Prostate gland (tissue), 2 donors: ENCODE measurements at regions not wholly inside any gene's neighbourhood (a gene's known extent, or its start where the extent isn't known, plus 50 kb on each side); places are given as distances from the start of the nearest gene placed in this dataset.

Source experiments
- POLR2A ChIP-seq: fragments of 450-650 bp; IDR thresholded peaks from one replicate; pipeline ENCODE4 v1.6.1; 2016; ENCODE audit warnings: antibody characterized with exemption, mild to moderate bottlenecking
- TF ChIP-seq, protein P1 (sequence below), 4 experiments: fragments of 200-600 bp in 2 of 4; fragments of 450-650 bp in 2 of 4; sonication (generic) in 2 of 4; IDR thresholded peaks; 1 replicate in 3 of 4; 2 replicates in 1 of 4; pipeline ENCODE4 v1.5.1; 2016 to 2019; ENCODE audit warnings: antibody characterized with exemption in 4 of 4, mild to moderate bottlenecking in 2 of 4, moderate library complexity in 2 of 4

DNA sequence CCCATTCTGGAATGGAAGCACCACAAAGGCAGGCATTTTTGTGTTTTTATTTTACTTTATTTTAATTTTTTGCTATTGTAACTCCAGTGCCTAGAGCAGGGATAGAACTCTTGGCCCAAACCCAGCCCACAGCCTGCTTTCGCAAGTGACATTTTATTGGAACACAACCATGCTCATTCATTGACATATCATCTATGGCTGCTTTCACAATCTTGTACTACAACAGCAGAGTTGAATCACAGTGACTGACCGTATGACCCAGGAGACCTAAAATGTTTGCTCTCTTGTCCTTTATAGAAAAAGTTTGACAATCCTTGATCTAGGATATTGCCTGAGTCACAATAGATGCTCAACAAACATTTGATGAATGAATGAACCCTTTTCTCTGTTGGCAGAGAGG is 83.9 kb upstream of the ATP1A1 start:
- TF ChIP-seq, protein P1, sequence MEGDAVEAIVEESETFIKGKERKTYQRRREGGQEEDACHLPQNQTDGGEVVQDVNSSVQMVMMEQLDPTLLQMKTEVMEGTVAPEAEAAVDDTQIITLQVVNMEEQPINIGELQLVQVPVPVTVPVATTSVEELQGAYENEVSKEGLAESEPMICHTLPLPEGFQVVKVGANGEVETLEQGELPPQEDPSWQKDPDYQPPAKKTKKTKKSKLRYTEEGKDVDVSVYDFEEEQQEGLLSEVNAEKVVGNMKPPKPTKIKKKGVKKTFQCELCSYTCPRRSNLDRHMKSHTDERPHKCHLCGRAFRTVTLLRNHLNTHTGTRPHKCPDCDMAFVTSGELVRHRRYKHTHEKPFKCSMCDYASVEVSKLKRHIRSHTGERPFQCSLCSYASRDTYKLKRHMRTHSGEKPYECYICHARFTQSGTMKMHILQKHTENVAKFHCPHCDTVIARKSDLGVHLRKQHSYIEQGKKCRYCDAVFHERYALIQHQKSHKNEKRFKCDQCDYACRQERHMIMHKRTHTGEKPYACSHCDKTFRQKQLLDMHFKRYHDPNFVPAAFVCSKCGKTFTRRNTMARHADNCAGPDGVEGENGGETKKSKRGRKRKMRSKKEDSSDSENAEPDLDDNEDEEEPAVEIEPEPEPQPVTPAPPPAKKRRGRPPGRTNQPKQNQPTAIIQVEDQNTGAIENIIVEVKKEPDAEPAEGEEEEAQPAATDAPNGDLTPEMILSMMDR (IDR thresholded peaks at IDR 0.05), result no peak
- no peak for TF ChIP-seq POLR2A
